Neutrophil (primary cell): ENCODE measurements at regions not wholly inside any gene's neighbourhood (a gene's known extent, or its start where the extent isn't known, plus 50 kb on each side); places are given as distances from the start of the nearest gene placed in this dataset.

ENCODE experiments used
- H3K27ac ChIP-seq: fragments of 200-600 bp; sonication (generic); 2 replicates; pipeline ENCODE4 v1.5.1; 2016; ENCODE audit warnings: mild to moderate bottlenecking, moderate library complexity
- H3K27me3 ChIP-seq: fragments of 200-600 bp; sonication (generic); 2 replicates; pipeline ENCODE4 v1.6.0; 2016; ENCODE audit warnings: mild to moderate bottlenecking
- H3K36me3 ChIP-seq: fragments of 200-600 bp; sonication (generic); 2 replicates; pipeline ENCODE4 v1.5.1; 2017
- H3K4me1 ChIP-seq, 2 experiments: fragments of 200-600 bp in 1 of 2; sonication (generic) in 1 of 2; 1 replicate in 1 of 2; 2 replicates in 1 of 2; pipeline versions ENCODE4 v1.5.1 to v1.6.1; 2013 to 2016; ENCODE audit warnings: low read depth in 1 of 2, low read length in 1 of 2, mild to moderate bottlenecking in 1 of 2, moderate library complexity in 1 of 2; ENCODE audit not compliant: control insufficient read depth in 1 of 2, insufficient read depth in 1 of 2
- H3K4me3 ChIP-seq, 2 experiments: fragments of 200-600 bp in 1 of 2; sonication (generic) in 1 of 2; 1 replicate in 1 of 2; 2 replicates in 1 of 2; pipeline ENCODE4 v1.5.1; 2013 to 2016; ENCODE audit warnings: low read depth in 1 of 2, low read length in 1 of 2, mild to moderate bottlenecking in 1 of 2, moderate library complexity in 1 of 2
- H3K9me3 ChIP-seq: fragments of 200-600 bp; sonication (generic); 2 replicates; pipeline ENCODE4 v1.5.1; 2016
- CTCF ChIP-seq: fragments of 200-600 bp; sonication (generic); IDR thresholded peaks from 2 replicates; pipeline ENCODE4 v1.5.1; 2016; ENCODE audit warnings: antibody characterized with exemption

DNA sequence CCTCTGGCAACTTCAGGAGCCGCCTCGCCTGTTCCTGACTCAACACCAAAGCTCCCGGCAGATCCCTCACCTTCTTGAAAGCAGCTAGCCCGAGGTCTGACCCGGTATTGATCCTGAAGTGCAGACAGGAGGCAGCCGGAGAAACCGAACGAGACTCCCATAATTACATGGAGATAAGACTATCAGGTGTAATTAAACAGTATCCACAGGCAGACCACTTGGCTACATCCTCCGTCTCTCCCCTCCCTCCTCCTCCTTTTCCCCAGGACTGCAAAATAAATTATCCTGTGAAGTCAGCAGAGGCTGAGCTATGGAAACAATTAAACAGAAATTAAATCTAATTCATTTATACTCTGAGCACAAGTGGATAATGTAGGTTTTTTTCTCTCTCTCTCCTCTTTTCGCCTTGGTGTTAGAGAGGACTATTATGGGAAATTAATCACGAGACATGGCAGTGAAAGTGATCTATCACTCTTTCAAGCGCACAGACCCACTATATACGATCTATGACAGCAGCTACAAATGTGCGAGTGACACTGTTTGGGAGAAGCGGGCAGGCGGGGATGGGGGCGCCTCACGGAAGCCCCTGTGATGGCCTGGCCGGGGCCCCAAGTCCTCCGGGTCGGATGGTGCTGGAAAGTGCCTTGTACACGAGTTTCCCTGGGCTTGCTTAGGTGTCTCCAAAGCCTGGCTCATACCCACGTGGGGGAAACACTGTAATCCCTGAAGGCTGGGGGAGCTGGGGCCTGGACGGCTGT is 92.8 kb downstream of the RBFOX3 start:
- H3K4me1 ChIP-seq: no peaks in the 10 kb centered on the region
- no peak for TF ChIP-seq CTCF
- no peaks in the 10 kb centered on the region for H3K9me3 ChIP-seq
- peaks cover 46% of the 10 kb centered on the region for H3K27me3 ChIP-seq
- H3K27ac ChIP-seq: no peak overlapping the region
- H3K4me3 ChIP-seq: no peak overlapping the region
- no peaks in the 10 kb centered on the region for H3K36me3 ChIP-seq

DNA sequence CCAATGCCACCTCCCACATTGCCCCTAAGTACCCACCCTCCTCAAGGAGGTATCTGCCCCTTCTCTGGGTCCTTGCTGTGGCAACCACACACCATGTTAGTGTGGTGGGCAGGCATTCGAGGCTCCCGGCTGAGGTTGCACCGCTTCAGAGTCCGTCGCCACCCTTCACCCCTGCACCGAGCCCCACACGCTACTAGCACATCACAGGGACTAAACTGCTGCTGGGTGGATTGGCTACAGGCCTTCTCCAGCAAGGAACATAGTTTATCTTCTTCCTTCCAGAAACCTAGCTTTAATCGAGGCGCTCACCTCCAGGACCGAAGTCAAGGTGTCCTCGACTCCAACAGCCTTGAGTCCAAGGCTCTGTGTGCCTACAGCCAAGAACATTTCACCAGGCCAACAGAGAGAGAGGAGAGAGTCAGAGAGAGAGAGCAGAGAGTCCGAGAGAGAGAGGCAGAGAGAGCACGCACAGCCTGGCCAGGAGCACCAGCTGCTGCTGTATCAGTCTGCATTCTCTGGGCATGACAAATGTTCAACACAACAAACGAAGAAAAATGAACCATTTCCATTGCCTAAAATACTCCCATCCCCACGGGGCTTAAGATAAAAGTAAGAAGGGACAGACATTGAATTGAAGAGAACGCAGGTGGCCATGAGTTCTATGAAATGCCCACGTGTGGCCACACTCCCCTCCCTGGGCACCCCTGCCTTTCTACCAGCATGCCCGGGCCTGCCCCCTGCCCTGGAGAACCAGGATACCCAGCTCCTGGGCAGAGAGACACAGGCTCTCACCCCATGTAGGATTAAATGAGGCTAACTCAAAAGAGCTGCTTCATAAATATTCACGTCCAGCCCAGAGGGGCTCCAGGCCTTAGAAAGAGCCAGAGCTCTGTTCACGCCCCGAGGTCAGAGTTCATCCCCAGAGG is 94.9 kb downstream of the RBFOX3 start:
- Histone ChIP-seq H3K27me3 (peaks cover 36% of the 10 kb centered on the region), H3K9me3 (no peaks in the 10 kb centered on the region), H3K27ac (no peak overlapping the region), H3K36me3 (no peaks in the 10 kb centered on the region), H3K4me3 (no peak overlapping the region), H3K4me1 (no peaks in the 10 kb centered on the region)
- no peak for TF ChIP-seq CTCF

DNA sequence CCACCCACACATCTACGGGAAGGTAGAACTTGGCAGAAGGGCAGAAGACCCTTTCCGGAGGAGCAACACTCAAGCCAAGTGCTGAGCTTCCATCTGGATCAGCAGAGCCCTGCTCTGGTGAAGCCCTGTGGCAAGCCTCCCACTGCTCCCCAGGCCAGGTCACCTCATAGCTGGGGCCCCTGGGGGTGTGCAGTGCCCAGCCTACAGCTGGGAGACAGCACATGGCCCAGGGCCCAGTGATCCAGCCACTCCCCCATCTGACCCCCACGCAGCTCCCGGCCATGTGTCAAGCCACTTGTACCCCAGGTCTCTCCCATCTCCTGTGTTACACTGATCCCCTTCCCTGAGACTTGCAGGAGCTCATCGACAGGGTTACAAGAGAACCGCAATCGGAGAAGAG is 95.7 kb downstream of the RBFOX3 start:
- no peak overlapping the region for H3K4me3 ChIP-seq
- TF ChIP-seq CTCF: no peak
- no peak overlapping the region for H3K27ac ChIP-seq
- H3K27me3 ChIP-seq: peaks cover 28% of the 10 kb centered on the region
- H3K36me3 ChIP-seq: no peaks in the 10 kb centered on the region
- H3K4me1 ChIP-seq: no peaks in the 10 kb centered on the region
- no peaks in the 10 kb centered on the region for H3K9me3 ChIP-seq

- no peak for TF ChIP-seq CTCF
- H3K27ac ChIP-seq: no peak overlapping the region
- peaks cover 17% of the 10 kb centered on the region for H3K27me3 ChIP-seq
- H3K9me3 ChIP-seq: no peaks in the 10 kb centered on the region
- no peaks in the 10 kb centered on the region for H3K36me3 ChIP-seq
- H3K4me3 ChIP-seq: no peak overlapping the region
- H3K4me1 ChIP-seq: no peaks in the 10 kb centered on the region
Measured at GRCh38 chr17:79513820-79514535, 96.9 kb downstream of the RBFOX3 start.

DNA sequence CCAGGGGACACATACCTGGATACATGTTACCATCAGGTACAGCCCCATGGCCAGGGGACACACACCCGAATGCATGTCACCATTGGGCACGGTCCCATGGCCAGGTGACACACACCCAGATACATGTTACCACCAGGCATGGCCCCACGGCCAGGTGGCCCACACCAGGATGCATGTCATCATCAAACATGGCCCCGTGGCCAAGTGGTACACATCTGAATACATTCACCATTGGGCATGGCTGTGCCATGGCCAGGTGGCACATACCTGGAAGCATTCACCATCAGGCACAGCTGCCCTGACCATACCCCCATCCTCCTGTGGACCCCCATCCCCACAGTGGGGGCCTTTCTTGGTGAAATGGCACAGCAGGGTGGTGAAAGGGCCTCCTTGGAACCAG is 97.6 kb downstream of the RBFOX3 start:
- TF ChIP-seq CTCF: no peak
- no peaks in the 10 kb centered on the region for H3K36me3 ChIP-seq
- H3K4me1 ChIP-seq: no peaks in the 10 kb centered on the region
- no peak overlapping the region for H3K27ac ChIP-seq
- peaks cover 9% of the 10 kb centered on the region for H3K27me3 ChIP-seq
- H3K4me3 ChIP-seq: no peak overlapping the region
- H3K9me3 ChIP-seq: no peaks in the 10 kb centered on the region
